Vagina (tissue), 2 donors: ENCODE measurements at regions not wholly inside any gene's neighbourhood (a gene's known extent, or its start where the extent isn't known, plus 50 kb on each side); places are given as distances from the start of the nearest gene placed in this dataset.

Source experiments
- DNase-seq, 2 donors: peaks; one replicate each; pipeline ENCODE4 v3.0.0-alpha.2; 2017; ENCODE audit errors: extremely low spot score in 2 of 2
- H3K27ac ChIP-seq: fragments of 200-600 bp; sonication (generic); one replicate; pipeline ENCODE4 v1.5.1; 2019
- H3K27me3 ChIP-seq: fragments of 200-600 bp; sonication (generic); one replicate; pipeline ENCODE4 v1.5.1; 2019
- H3K36me3 ChIP-seq, 2 donors: fragments of 200-600 bp; sonication (generic); one replicate each; pipeline ENCODE4 v1.5.1; 2017 to 2019
- H3K4me1 ChIP-seq: fragments of 200-600 bp; sonication (generic); one replicate; pipeline ENCODE4 v1.5.1; 2019
- H3K4me3 ChIP-seq, 2 donors: fragments of 200-600 bp; sonication (generic); 1 replicate in 1 of 2; 2 replicates in 1 of 2; pipeline ENCODE4 v1.5.1; 2016 to 2019
- H3K9me3 ChIP-seq: fragments of 200-600 bp; sonication (generic); one replicate; pipeline ENCODE4 v1.5.1; 2019
- POLR2A ChIP-seq, 2 donors: fragments of 450-650 bp; IDR thresholded peaks; one replicate each; pipeline ENCODE4 v1.6.1; 2017; ENCODE audit warnings: antibody characterized with exemption in 2 of 2, mild to moderate bottlenecking in 2 of 2, moderate library complexity in 2 of 2
- POLR2AphosphoS5 ChIP-seq, 2 donors: sonication (generic); formaldehyde crosslinking; IDR thresholded peaks; one replicate each; pipeline ENCODE4 v1.9.0; 2017; ENCODE audit warnings: antibody characterized with exemption in 2 of 2, mild to moderate bottlenecking in 2 of 2, low read depth in 1 of 2; ENCODE audit not compliant: insufficient read depth in 1 of 2
- intact Hi-C: fragments of 100-400 bp; cut with DNase I; formaldehyde crosslinking; loops from one replicate; pipeline ENCODE4 v1.15.1; 2023
- TF ChIP-seq, protein P1 (sequence below), 3 experiments: fragments of 450-650 bp in 2 of 3; fragments of 200-600 bp in 1 of 3; sonication (generic) in 1 of 3; IDR thresholded peaks; one replicate each; pipeline ENCODE4 v1.5.1; 2017 to 2019; ENCODE audit warnings: antibody characterized with exemption in 3 of 3, mild to moderate bottlenecking in 2 of 3, moderate library complexity in 2 of 3

DNA sequence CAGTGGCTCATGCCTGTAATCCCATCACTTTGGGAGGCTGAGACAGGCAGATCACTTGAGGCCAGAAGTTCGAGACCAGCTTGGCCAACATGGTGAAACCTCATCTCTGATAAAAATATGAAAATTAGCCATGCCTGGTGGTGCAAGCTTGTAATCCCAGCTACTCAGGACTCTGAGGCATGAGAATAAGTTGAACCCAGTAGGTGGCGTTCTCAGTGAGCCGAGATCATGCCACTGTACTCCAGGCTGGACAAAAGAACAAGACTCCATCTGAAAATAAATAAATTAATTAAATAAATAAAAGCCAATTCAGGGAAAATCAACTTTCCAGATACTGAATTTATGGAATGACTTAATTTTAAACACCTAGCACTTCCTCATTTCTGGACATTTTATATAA, 1722.1 kb downstream of the MAT2B start:
- intact Hi-C loops = no loop called here
- Histone ChIP-seq H3K27ac (no peak overlapping the region), H3K9me3 (no peaks in the 10 kb centered on the region), H3K36me3 (no peaks in the 10 kb centered on the region), H3K4me1 (no peaks in the 10 kb centered on the region), H3K27me3 (no peaks in the 10 kb centered on the region), H3K4me3 (no peak overlapping the region)
- no peak for DNase-seq
- TF ChIP-seq, protein P1, sequence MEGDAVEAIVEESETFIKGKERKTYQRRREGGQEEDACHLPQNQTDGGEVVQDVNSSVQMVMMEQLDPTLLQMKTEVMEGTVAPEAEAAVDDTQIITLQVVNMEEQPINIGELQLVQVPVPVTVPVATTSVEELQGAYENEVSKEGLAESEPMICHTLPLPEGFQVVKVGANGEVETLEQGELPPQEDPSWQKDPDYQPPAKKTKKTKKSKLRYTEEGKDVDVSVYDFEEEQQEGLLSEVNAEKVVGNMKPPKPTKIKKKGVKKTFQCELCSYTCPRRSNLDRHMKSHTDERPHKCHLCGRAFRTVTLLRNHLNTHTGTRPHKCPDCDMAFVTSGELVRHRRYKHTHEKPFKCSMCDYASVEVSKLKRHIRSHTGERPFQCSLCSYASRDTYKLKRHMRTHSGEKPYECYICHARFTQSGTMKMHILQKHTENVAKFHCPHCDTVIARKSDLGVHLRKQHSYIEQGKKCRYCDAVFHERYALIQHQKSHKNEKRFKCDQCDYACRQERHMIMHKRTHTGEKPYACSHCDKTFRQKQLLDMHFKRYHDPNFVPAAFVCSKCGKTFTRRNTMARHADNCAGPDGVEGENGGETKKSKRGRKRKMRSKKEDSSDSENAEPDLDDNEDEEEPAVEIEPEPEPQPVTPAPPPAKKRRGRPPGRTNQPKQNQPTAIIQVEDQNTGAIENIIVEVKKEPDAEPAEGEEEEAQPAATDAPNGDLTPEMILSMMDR (IDR thresholded peaks at IDR 0.05) = no peak
- no peak for TF ChIP-seq POLR2A (IDR thresholded peaks at IDR 0.05)

DNA sequence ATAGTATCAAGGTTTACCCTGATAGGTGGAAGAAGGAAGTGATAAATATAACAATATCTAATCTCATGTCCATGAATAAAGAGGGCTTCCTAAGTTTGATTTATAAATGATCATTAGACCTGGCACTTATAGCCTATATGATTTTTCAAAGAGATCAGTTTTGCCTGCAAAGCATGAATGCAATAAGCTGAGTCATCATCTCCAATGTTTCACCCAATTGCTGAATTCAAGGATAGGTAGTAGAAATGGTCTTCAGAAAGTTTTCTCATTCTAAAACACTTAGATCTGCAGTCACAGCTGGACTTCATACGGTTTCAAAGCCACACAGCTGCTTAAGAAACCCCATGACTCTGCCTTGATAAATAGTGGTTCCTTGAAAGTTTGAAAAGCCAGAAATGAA, 1722.8 kb downstream of the MAT2B start:
- Histone ChIP-seq H3K27ac (no peak overlapping the region), H3K4me1 (no peaks in the 10 kb centered on the region), H3K36me3 (no peaks in the 10 kb centered on the region), H3K4me3 (no peak overlapping the region), H3K9me3 (no peaks in the 10 kb centered on the region), H3K27me3 (no peaks in the 10 kb centered on the region)
- DNase-seq = no peak
- TF ChIP-seq POLR2AphosphoS5 (IDR thresholded peaks at IDR 0.05; ENCODE audit: insufficient read depth in 1 of 2, low read depth in 1 of 2) = no peak
- TF ChIP-seq, protein P1 (IDR thresholded peaks at IDR 0.05) = no peak
- TF ChIP-seq POLR2A (IDR thresholded peaks at IDR 0.05) = no peak
- intact Hi-C loops = no loop called here

GRCh38 chr5:165231821-165232508, 1726.5 kb downstream of the MAT2B start:
- intact Hi-C loops = no loop called here
- H3K27me3 ChIP-seq = no peaks in the 10 kb centered on the region
- TF ChIP-seq POLR2A (IDR thresholded peaks at IDR 0.05) (no peak), POLR2AphosphoS5 (IDR thresholded peaks at IDR 0.05; ENCODE audit: insufficient read depth in 1 of 2, low read depth in 1 of 2) (no peak)
- TF ChIP-seq, protein P1 (IDR thresholded peaks at IDR 0.05) = no peak
- H3K9me3 ChIP-seq = peaks cover 4% of the 10 kb centered on the region
- H3K4me1 ChIP-seq = no peaks in the 10 kb centered on the region
- no peak for DNase-seq
- no peak overlapping the region for H3K27ac ChIP-seq
- no peak overlapping the region for H3K4me3 ChIP-seq
- H3K36me3 ChIP-seq = no peaks in the 10 kb centered on the region

DNA sequence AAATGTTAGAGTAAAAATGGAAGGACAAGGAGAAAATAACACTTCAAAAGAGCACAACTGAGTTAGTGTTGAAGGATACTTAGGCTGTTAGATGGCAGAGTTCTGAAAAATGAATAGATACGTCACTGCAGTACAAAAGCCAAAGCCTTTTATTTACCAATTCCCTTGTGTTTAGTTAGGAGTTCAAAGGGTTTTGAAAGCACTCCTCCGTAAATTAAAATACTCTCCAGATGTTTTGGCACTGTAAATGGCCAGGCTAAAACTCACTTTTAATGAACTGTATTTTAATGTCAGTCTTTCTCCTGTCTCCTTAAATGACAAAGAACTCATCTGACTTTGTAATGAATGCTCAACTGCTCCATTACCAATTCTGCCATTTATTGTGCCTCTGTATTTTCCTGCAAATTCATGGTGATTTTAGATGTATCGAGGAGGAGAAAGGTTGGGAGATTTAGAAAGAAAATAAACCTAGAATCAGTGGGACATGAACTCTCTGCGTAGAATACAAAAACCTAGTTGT, 1727.2 kb downstream of the MAT2B start:
- no peak overlapping the region for H3K4me3 ChIP-seq
- TF ChIP-seq, protein P1 (IDR thresholded peaks at IDR 0.05) = no peak
- TF ChIP-seq POLR2A (IDR thresholded peaks at IDR 0.05) (no peak), POLR2AphosphoS5 (IDR thresholded peaks at IDR 0.05; ENCODE audit: insufficient read depth in 1 of 2, low read depth in 1 of 2) (no peak)
- H3K9me3 ChIP-seq = peaks cover 4% of the 10 kb centered on the region
- no peak for DNase-seq
- no peaks in the 10 kb centered on the region for H3K4me1 ChIP-seq
- no peak overlapping the region for H3K27ac ChIP-seq
- no peaks in the 10 kb centered on the region for H3K27me3 ChIP-seq
- H3K36me3 ChIP-seq = no peaks in the 10 kb centered on the region
- intact Hi-C loops = no loop called here

DNA sequence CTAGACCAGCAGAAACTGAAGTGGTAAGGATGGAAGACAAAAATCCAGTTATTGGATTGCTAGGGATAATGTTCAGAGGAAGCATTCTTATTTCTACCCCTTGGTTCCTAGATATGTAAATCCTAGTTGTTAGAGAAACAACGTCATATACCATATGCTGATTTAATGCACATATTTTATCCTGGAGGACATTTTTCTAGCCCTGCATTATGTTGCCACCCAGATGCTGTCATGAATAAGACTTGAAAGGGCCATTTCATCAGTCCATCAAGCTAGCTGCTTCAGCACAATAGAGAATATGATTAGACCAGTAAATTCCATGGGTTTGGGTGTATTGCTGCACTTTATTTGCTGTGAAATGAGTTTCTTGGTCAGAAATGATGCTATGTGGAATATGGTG, 1736.4 kb downstream of the MAT2B start:
- H3K27ac ChIP-seq = no peak overlapping the region
- intact Hi-C loops = no loop called here
- no peaks in the 10 kb centered on the region for H3K27me3 ChIP-seq
- no peaks in the 10 kb centered on the region for H3K36me3 ChIP-seq
- no peak overlapping the region for H3K4me3 ChIP-seq
- no peak for TF ChIP-seq POLR2AphosphoS5 (IDR thresholded peaks at IDR 0.05; ENCODE audit: insufficient read depth in 1 of 2, low read depth in 1 of 2)
- TF ChIP-seq, protein P1 (IDR thresholded peaks at IDR 0.05) = no peak
- no peak for TF ChIP-seq POLR2A (IDR thresholded peaks at IDR 0.05)
- no peaks in the 10 kb centered on the region for H3K4me1 ChIP-seq
- no peaks in the 10 kb centered on the region for H3K9me3 ChIP-seq
- no peak for DNase-seq
